GM19463 (cell line): ENCODE measurements at regions not wholly inside any gene's neighbourhood (a gene's known extent, or its start where the extent isn't known, plus 50 kb on each side); places are given as distances from the start of the nearest gene placed in this dataset.

Experiments used
- ATAC-seq: cut with Tn5 transposase; IDR thresholded peaks from one replicate; pipeline ENCODE4 v1.9.1; 2021; ENCODE audit warnings: mild to moderate bottlenecking, moderate library complexity; ENCODE audit not compliant: unreplicated experiment

GRCh38 chr10:15462253-15462897, 91.3 kb upstream of the FAM171A1 start:
- no peak for ATAC-seq

- ATAC-seq, result no peak
Observed at GRCh38 chr10:15461353-15462108, 90.4 kb upstream of the FAM171A1 start.

GRCh38 chr10:15460661-15461060, 89.6 kb upstream of the FAM171A1 start:
- no peak for ATAC-seq

- ATAC-seq, result no peak
Observed at GRCh38 chr10:15459218-15459617, 88.1 kb upstream of the FAM171A1 start.

GRCh38 chr10:15457382-15457781, 86.3 kb upstream of the FAM171A1 start:
- ATAC-seq, result no peak

- ATAC-seq, result no peak
Observed at GRCh38 chr10:15455456-15455855, 84.4 kb upstream of the FAM171A1 start.

- no peak for ATAC-seq
Observed at GRCh38 chr10:15453926-15454325, 82.8 kb upstream of the FAM171A1 start.

- ATAC-seq, result no peak
Observed at GRCh38 chr10:15453457-15453856, 82.4 kb upstream of the FAM171A1 start.

GRCh38 chr10:15452545-15452944, 81.5 kb upstream of the FAM171A1 start:
- ATAC-seq, result no peak

GRCh38 chr10:15451137-15452094, 80.3 kb upstream of the FAM171A1 start:
- ATAC-seq, result no peak

- no peak for ATAC-seq
Observed at GRCh38 chr10:15448598-15448997, 77.5 kb upstream of the FAM171A1 start.

GRCh38 chr10:15445006-15445390, 73.9 kb upstream of the FAM171A1 start:
- ATAC-seq, result no peak

- ATAC-seq, result no peak
Observed at GRCh38 chr10:15444105-15445005, 73.3 kb upstream of the FAM171A1 start.

- ATAC-seq, result no peak
Observed at GRCh38 chr10:15442056-15442455, 71.0 kb upstream of the FAM171A1 start.

GRCh38 chr10:15440204-15440711, 69.2 kb upstream of the FAM171A1 start:
- no peak for ATAC-seq

- ATAC-seq, result no peak
Observed at GRCh38 chr10:15439341-15439842, 68.3 kb upstream of the FAM171A1 start.

GRCh38 chr10:15436696-15437095, 65.6 kb upstream of the FAM171A1 start:
- ATAC-seq, result no peak

- ATAC-seq, result peak; percentile 61
Observed at GRCh38 chr10:15433850-15434537, 62.9 kb upstream of the FAM171A1 start.

GRCh38 chr10:15432266-15432665, 61.2 kb upstream of the FAM171A1 start:
- ATAC-seq, result no peak
